ENCODE measurements at regions not wholly inside any gene's neighbourhood (a gene's known extent, or its start where the extent isn't known, plus 50 kb on each side); places are given as distances from the start of the nearest gene placed in this dataset.

GRCh38 chr12:82144505-82144904, 213.7 kb downstream of the CCDC59 start:
- ChIA-PET POLR2A (no interaction called here), CTCF (no interaction called here)
- H3K9me3 Mint-ChIP-seq = peaks cover 36% of the 10 kb centered on the region
- no peaks in the 10 kb centered on the region for H3K27me3 Mint-ChIP-seq (ENCODE audit: low read depth)
- H3K36me3 Mint-ChIP-seq = peaks cover 24% of the 10 kb centered on the region
- no peak overlapping the region for H3K27ac Mint-ChIP-seq
- TF ChIP-seq MLX (CRISPR knock-in tag; IDR thresholded peaks at IDR 0.05) = no peak
- no peak for TF ChIP-seq GABPB1 (CRISPR knock-in tag; IDR thresholded peaks at IDR 0.05)
- peak; percentile 42; the same call in 1 of the 2 replicates for TF ChIP-seq USF2 (CRISPR knock-in tag; IDR thresholded peaks at IDR 0.05)
- TF ChIP-seq CDX4 (CRISPR knock-in tag; IDR thresholded peaks at IDR 0.05; ENCODE audit: borderline replicate concordance) = no peak
- no peak for TF ChIP-seq SMAD3 (CRISPR knock-in tag; IDR thresholded peaks at IDR 0.05; ENCODE audit: borderline replicate concordance)
- TF ChIP-seq, protein P1, sequence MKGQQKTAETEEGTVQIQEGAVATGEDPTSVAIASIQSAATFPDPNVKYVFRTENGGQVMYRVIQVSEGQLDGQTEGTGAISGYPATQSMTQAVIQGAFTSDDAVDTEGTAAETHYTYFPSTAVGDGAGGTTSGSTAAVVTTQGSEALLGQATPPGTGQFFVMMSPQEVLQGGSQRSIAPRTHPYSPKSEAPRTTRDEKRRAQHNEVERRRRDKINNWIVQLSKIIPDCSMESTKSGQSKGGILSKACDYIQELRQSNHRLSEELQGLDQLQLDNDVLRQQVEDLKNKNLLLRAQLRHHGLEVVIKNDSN (CRISPR knock-in tag; IDR thresholded peaks at IDR 0.05) = peak; percentile 49; the same call in 1 of the 2 replicates
- TF ChIP-seq, protein P2, sequence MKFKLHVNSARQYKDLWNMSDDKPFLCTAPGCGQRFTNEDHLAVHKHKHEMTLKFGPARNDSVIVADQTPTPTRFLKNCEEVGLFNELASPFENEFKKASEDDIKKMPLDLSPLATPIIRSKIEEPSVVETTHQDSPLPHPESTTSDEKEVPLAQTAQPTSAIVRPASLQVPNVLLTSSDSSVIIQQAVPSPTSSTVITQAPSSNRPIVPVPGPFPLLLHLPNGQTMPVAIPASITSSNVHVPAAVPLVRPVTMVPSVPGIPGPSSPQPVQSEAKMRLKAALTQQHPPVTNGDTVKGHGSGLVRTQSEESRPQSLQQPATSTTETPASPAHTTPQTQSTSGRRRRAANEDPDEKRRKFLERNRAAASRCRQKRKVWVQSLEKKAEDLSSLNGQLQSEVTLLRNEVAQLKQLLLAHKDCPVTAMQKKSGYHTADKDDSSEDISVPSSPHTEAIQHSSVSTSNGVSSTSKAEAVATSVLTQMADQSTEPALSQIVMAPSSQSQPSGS (CRISPR knock-in tag; IDR thresholded peaks at IDR 0.05; ENCODE audit: borderline replicate concordance, low read depth) = no peak
- no peak for TF ChIP-seq JAZF1 (CRISPR knock-in tag; IDR thresholded peaks at IDR 0.05)
- TF ChIP-seq ELF4 (CRISPR knock-in tag; IDR thresholded peaks at IDR 0.05; ENCODE audit: low read depth) = no peak
- ATAC-seq (no peak), DNase-seq (ENCODE audit: low spot score) (no peak)
- H3K4me1 Mint-ChIP-seq = peaks cover 15% of the 10 kb centered on the region
- no peak overlapping the region for H3K4me3 Mint-ChIP-seq

DNA sequence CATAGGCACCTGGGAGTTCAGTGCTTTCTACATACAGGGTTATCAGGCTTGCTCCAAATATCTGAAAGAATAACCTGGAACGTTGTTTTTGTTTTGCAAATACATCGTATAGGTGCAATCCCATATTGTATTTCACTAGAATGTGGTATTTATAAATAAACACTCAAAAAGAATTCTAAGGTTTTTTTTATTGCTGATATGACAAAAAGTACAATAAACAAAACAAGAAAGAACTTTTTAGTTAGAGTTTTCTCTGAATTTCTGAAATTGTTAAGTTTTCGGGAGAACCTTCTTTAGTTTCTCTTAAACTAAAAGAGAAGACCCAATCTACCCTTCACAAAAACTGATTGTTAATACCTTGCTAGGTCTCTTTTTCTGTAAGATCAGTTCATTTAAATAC, 225.8 kb downstream of the CCDC59 start:
- Mint-ChIP-seq H3K36me3 (peaks cover 4% of the 10 kb centered on the region), H3K4me1 (peaks cover 13% of the 10 kb centered on the region)
- CTCF ChIA-PET = no interaction called here

More for the DNA sequence above, 225.8 kb downstream of the CCDC59 start:
- H3K9me3 Mint-ChIP-seq = peaks cover 16% of the 10 kb centered on the region
- no peak overlapping the region for H3K4me3 Mint-ChIP-seq
- ATAC-seq (no peak), DNase-seq (ENCODE audit: low spot score) (no peak)
- POLR2A ChIA-PET = no interaction called here
- no peaks in the 10 kb centered on the region for H3K27me3 Mint-ChIP-seq (ENCODE audit: low read depth)
- H3K27ac Mint-ChIP-seq = no peak overlapping the region
- TF ChIP-seq ZNF138 (CRISPR knock-in tag; conservative IDR thresholded peaks at IDR 0.05) = no peak
- TF ChIP-seq, protein P3, sequence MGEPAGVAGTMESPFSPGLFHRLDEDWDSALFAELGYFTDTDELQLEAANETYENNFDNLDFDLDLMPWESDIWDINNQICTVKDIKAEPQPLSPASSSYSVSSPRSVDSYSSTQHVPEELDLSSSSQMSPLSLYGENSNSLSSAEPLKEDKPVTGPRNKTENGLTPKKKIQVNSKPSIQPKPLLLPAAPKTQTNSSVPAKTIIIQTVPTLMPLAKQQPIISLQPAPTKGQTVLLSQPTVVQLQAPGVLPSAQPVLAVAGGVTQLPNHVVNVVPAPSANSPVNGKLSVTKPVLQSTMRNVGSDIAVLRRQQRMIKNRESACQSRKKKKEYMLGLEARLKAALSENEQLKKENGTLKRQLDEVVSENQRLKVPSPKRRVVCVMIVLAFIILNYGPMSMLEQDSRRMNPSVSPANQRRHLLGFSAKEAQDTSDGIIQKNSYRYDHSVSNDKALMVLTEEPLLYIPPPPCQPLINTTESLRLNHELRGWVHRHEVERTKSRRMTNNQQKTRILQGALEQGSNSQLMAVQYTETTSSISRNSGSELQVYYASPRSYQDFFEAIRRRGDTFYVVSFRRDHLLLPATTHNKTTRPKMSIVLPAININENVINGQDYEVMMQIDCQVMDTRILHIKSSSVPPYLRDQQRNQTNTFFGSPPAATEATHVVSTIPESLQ (CRISPR knock-in tag; IDR thresholded peaks at IDR 0.05) = no peak
- no peak for TF ChIP-seq EMX1 (CRISPR knock-in tag; IDR thresholded peaks at IDR 0.05)
- TF ChIP-seq ZNF425 (CRISPR knock-in tag; conservative IDR thresholded peaks at IDR 0.05) = no peak
- TF ChIP-seq FOXK1 (CRISPR knock-in tag; IDR thresholded peaks at IDR 0.05) = no peak
- no peak for TF ChIP-seq CREM (CRISPR knock-in tag; IDR thresholded peaks at IDR 0.05)
- no peak for TF ChIP-seq SMAD4 (CRISPR knock-in tag; IDR thresholded peaks at IDR 0.05)
- TF ChIP-seq SOX15 (CRISPR knock-in tag; IDR thresholded peaks at IDR 0.05) = no peak
- no peak for TF ChIP-seq KAT7 (CRISPR knock-in tag; IDR thresholded peaks at IDR 0.05; ENCODE audit: borderline replicate concordance)
- no peak for TF ChIP-seq E2F4 (CRISPR knock-in tag; IDR thresholded peaks at IDR 0.05; ENCODE audit: borderline replicate concordance, low read depth)
